ENCODE measurements at regions not wholly inside any gene's neighbourhood (a gene's known extent, or its start where the extent isn't known, plus 50 kb on each side); places are given as distances from the start of the nearest gene placed in this dataset.

GRCh38 chr15:60070838-60071493 is 66.9 kb downstream of the FOXB1 start:
- no peaks in the 10 kb centered on the region for H3K36me3 ChIP-seq
- TF ChIP-seq CTCF (IDR thresholded peaks at IDR 0.05): no peak
- H3K27me3 ChIP-seq: no peaks in the 10 kb centered on the region
- no peaks in the 10 kb centered on the region for H3K4me1 ChIP-seq
- H3K4me3 ChIP-seq: no peak overlapping the region
- H3K9me3 ChIP-seq: no peaks in the 10 kb centered on the region
- intact Hi-C loops (cut with DNase I): no loop called here
- DNase-seq: no peak
- no peak overlapping the region for H3K27ac ChIP-seq
- H3K9ac ChIP-seq (ENCODE audit: low read depth in 2 of 2, low read length in 2 of 2): no peak overlapping the region

- intact Hi-C loops (cut with DNase I): no loop called here
- no peaks in the 10 kb centered on the region for H3K4me1 ChIP-seq
- DNase-seq: no peak
- H3K36me3 ChIP-seq: no peaks in the 10 kb centered on the region
- no peak overlapping the region for H3K4me3 ChIP-seq
- no peak overlapping the region for H3K27ac ChIP-seq
- H3K27me3 ChIP-seq: no peaks in the 10 kb centered on the region
- no peaks in the 10 kb centered on the region for H3K9me3 ChIP-seq
- no peak for TF ChIP-seq CTCF (IDR thresholded peaks at IDR 0.05)
- no peak overlapping the region for H3K9ac ChIP-seq (ENCODE audit: low read depth in 2 of 2, low read length in 2 of 2)
Measured at GRCh38 chr15:60072826-60073465, 68.8 kb downstream of the FOXB1 start.

- Histone ChIP-seq H3K27ac (no peak overlapping the region), H3K9ac (ENCODE audit: low read depth in 2 of 2, low read length in 2 of 2) (no peak overlapping the region), H3K9me3 (no peaks in the 10 kb centered on the region), H3K4me3 (no peak overlapping the region), H3K27me3 (no peaks in the 10 kb centered on the region), H3K4me1 (no peaks in the 10 kb centered on the region), H3K36me3 (no peaks in the 10 kb centered on the region)
- intact Hi-C loops (cut with DNase I): no loop called here
- no peak for DNase-seq
- TF ChIP-seq CTCF (IDR thresholded peaks at IDR 0.05): no peak
Measured at GRCh38 chr15:60073466-60073840, 69.3 kb downstream of the FOXB1 start.

- H3K27me3 ChIP-seq: no peaks in the 10 kb centered on the region
- no peaks in the 10 kb centered on the region for H3K4me1 ChIP-seq
- DNase-seq: peak; percentile 19
- H3K36me3 ChIP-seq: no peaks in the 10 kb centered on the region
- no peaks in the 10 kb centered on the region for H3K9me3 ChIP-seq
- no peak overlapping the region for H3K4me3 ChIP-seq
- H3K9ac ChIP-seq (ENCODE audit: low read depth in 2 of 2, low read length in 2 of 2): no peak overlapping the region
- TF ChIP-seq CTCF (IDR thresholded peaks at IDR 0.05): no peak
- intact Hi-C loops (cut with DNase I): no loop called here
- no peak overlapping the region for H3K27ac ChIP-seq
Measured at GRCh38 chr15:60074181-60074885, 70.2 kb downstream of the FOXB1 start.

GRCh38 chr15:60076045-60076444 is 71.9 kb downstream of the FOXB1 start:
- H3K27me3 ChIP-seq: no peaks in the 10 kb centered on the region
- no peaks in the 10 kb centered on the region for H3K9me3 ChIP-seq
- no peaks in the 10 kb centered on the region for H3K36me3 ChIP-seq
- H3K27ac ChIP-seq: no peak overlapping the region
- H3K4me1 ChIP-seq: no peaks in the 10 kb centered on the region
- no peak overlapping the region for H3K9ac ChIP-seq (ENCODE audit: low read depth in 2 of 2, low read length in 2 of 2)
- TF ChIP-seq CTCF (IDR thresholded peaks at IDR 0.05): no peak
- DNase-seq: no peak
- no peak overlapping the region for H3K4me3 ChIP-seq
- intact Hi-C loops (cut with DNase I): no loop called here

Measured in colonic mucosa (tissue), 4 donors.